Activated CD4-positive, alpha-beta T cell treated with anti-CD3 and anti-CD28 coated beads, Interleukin-2, amount 50 U/mL, for 4 hours (primary cell): ENCODE measurements at regions not wholly inside any gene's neighbourhood (a gene's known extent, or its start where the extent isn't known, plus 50 kb on each side); places are given as distances from the start of the nearest gene placed in this dataset.

Source experiments
- DNase-seq, 2 experiments: peaks; one replicate each; pipeline ENCODE4 v3.0.0-alpha.2; 2020

- no peak for DNase-seq
Measured at GRCh38 chr16:9256196-9256595, 164.8 kb downstream of the HAPSTR1 start.

GRCh38 chr16:9257843-9258242 lies 166.4 kb downstream of the HAPSTR1 start:
- DNase-seq, result no peak

DNA sequence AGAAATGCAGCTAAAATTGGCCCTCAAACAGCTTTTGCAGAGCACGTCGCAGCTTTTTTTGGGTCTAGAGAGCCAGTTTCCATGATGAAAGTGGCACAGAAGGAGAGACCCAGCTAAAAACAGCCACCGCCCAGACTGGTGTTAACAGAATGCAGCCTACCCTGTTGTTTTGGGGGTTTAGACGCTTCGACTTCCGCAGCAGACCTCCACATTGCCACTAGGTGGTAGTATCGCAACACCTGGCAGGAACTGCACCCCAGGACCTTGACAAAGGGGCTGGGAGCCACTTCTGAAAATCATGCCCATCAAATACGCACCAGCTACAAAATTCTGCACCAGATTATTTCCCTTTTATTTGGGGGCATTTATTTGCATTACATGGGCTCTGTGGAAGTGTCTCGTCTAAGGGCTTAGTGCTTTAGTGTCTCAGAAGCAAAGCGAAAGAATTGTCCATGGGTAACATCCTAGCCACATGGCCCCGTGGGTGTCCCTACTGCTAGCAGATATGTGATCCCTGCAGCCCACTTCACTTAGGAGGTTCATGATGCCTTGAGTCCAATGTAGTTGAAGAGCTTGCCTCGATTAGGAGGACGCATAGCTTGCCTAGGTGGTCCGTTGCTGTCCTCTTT lies 167.1 kb downstream of the HAPSTR1 start:
- no peak for DNase-seq

DNA sequence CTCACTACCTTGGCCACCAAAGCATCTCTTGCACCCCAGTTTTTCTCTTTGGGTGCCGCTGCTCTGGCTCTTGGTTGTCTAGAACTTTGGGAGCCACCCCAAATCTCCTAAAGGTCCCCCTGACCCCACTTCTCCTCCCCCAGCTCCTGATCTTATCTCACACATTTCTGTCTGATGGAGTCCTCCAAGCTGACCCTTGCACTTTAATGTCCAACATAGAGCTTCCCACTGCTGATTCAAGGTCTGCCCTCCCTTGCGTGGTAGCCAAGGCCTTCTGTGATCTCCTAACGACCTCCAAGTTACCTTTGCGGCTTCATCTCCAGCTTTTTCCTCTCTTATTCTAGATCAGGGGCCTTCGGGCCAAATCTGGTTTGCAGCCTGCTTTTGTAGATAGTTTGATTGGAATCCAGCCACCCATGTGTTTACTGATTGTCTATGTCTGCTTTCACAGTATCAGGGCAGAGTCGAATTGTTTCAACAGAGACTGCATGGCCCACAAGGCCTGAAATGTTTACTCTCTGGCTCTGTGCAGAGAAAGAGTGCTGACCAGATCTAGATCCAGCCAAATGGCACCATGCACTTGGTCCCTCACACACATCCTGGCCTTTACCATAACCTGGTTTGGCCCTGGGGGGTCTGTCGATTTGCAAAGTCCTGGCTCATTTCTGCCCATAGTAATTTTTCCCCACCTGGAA lies 168.6 kb downstream of the HAPSTR1 start:
- DNase-seq, result no peak

DNA sequence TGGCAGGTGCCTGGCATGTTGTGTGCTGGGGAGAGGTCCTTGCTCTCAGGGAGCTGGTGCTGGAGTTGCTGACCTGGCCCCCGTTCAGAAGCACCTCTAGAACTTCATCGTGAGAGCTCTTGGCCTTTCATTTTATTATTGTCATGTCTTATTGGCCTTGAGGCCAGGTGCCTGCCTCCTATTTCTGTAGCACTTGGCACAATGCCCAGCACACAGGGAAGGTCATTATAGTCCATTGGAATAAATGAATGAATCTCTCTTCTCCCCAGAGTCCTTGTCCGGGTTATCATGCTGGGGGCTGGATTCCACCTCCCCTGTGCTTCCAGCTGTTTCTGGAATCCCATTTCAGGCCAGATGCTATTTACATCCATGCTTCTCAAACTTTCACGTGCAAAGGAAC lies 169.2 kb downstream of the HAPSTR1 start:
- DNase-seq, result no peak

DNA sequence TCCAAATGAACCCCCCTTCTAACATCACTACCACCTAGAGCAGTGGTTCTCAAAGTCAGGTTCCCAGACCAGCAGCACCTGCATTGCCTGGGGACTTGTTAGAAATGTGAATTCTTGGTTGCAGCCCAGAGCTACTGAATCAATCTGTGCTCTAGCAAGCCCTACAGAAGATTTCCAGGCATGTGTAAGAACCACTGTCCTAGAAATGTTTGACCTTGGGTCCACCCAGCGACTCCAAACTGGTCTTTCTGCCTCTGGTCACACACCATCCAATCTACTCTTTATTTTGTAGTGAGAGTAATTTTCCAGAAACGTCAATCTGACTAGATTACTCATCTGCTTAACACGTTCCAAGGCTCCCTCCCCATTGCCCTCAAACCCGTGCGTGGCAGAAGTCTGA lies 169.9 kb downstream of the HAPSTR1 start:
- DNase-seq, result no peak

DNA sequence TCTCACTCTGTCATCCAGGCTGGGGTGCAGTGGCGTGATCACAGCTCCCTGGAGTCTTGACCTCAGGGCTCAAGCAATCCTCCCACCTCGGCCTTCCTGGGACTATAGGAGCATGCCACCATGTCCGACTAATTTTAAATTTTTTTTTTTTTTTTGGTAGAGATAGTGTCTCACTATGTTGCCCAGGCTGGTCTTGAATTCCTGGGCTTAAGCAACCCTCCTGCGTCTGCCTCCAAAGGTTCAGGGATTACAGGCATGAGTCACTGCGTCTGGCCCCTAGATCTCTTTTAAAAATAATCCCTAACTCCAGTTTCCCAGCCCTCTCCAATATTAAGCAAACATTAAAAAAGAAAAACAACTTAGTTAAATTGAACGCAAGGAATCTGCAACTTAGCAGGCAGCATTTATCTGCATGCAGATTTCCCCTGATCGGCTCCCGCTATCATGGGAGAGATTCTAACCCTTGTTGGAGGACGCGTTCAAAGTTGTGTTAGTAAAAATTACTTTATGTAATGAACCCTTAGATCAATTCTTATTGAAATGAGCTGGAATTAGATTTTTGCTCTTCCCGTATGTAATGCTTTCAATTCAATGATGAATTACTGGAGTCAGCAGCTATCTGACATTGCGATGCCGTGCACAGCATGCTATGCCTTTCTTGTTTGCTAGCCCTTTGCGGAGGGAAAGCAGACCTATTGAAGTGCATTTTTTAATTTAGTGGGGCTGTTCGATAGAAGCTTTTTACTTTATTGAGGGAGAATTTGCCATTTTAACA lies 171.7 kb downstream of the HAPSTR1 start:
- no peak for DNase-seq

- DNase-seq, result no peak
Measured at GRCh38 chr16:9264067-9264466, 172.6 kb downstream of the HAPSTR1 start.

- no peak for DNase-seq
Measured at GRCh38 chr16:9268446-9268845, 177.0 kb downstream of the HAPSTR1 start.

DNA sequence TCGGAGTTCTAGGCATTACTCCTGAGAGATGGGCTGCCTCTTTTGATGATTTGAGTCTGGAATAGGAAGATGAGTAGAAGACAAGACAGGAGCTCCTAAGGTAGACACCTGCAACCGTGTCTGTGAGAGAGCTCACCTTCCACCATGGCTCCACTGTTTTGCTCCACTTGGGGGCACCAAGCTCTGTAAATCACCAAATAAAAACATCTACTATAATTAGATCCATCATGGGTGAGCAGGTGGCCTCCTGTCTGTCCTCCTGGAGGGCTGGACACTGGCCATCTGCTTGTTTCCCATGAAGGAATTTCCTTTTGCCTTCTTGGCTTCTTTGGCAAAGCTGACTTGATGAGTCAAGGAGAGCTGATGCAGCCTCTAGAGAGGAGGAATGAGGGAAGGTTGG lies 179.0 kb downstream of the HAPSTR1 start:
- DNase-seq, result no peak

- no peak for DNase-seq
Measured at GRCh38 chr16:9270941-9271340, 179.5 kb downstream of the HAPSTR1 start.

DNA sequence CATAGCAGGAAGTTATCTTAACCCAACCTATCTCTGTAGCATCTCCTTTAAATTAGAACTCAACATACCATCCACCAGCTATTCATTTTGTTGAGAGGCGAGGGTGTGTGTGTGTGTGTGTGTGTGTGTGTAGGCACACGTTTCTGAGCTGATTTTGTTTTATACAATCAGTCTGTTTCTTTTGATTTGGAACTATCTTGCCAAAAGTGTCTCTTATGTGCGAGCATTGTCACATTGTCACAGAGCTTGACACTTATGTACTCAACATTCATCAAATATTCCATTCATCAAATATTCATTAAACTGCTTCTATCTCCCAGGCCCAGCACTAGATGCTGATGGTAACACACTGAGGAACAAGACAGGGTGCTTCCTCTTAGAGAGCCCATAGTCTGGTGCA lies 180.4 kb downstream of the HAPSTR1 start:
- no peak for DNase-seq

DNA sequence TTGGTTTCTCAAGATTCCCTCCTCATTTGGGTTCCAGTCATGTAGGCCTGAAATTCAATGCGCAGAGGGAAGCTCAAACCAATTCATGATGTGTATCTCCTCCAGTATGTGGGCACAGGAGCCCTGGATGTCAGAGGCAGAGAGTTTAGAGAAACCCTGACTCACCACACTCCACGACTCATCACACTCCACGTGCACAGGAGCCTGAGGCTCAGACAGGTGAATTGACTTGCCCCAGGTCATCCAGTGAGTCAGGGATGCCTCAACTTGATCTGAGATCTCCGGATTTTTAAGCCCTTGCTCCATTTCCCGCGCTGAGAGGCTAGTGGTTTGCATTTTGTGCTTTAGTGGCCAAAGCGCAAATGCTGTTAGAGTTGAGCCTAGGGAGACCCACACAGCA lies 183.9 kb downstream of the HAPSTR1 start:
- no peak for DNase-seq

DNA sequence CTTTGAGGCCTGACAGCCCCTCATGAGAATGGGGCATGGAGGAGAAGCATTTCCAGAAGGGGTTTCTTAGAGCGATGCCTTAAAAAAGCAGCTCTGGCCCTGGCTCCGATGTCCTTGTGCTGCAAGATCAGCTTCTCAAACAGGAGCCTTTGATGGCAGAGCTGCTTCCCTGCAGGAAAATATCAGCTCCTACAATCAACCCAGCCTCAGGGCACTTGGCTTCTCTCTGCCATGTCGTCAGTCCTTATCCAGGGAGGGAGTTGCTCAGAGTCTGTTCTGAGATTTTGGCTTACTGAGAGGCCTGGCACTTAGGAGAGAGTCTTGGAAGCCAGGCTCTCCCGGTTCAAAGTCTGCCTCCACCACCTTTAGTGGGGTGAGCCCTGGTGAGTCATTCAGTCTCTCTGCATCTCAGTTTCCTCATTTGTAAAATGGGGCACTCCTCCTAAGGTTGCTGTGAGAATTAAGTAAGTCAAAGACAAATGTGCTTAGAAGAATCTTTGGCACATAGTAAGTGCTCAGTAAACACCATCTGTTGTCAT lies 184.4 kb downstream of the HAPSTR1 start:
- no peak for DNase-seq

DNA sequence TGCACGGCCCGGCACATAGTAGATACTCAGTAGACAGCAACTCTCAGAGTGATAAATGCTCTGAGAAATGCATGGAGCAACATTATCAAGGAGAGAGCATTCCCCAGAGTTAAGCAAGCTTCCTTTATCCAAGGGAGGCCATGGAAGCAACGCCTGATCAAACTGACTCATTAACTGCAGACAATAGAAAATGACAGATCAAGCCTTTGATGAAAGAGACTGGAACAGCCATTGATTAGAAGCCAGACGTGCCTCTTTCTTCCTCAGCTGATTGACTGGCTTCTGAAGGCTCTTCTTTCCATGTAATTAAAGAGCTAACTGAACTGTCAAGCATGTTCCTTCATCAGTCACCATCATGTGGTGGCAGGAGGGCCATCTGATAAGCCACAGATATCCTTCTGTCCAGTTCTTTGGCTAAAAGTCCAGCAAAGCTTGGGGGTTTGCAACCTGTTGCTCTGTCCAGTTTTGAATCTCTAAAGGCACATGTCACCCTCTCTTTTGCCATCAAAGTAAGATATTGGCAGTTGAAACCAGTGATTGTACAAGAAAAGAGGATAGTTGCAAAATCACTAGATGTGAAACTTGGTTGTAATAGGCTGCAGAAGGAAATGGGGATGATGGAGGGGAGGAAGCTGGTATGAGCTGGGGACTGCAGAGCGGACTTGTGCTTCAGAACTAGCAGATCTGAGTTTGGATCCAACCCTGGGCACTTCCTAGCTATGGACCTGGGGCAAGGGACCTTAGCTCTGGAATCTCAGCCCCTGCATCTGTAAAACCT lies 188.0 kb downstream of the HAPSTR1 start:
- DNase-seq, result no peak

DNA sequence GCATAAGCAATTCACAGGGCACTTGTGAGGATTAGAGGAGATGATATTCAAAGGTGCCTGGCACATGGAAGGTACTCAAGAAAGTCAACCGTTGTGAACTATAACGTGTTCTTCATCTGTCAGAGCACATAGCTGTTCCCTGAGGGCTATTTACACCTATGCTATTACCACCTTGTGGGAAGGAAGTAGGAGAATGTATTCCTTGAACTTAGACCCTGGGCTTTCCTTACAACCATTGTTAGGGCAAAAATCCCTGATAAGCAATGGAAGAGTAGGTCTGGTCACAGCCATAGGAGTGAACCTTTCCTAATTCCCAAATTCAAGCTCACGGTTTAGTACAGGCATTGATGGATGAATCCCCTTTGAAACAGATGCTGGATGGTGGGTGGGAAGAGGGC lies 188.6 kb downstream of the HAPSTR1 start:
- DNase-seq, result no peak

DNA sequence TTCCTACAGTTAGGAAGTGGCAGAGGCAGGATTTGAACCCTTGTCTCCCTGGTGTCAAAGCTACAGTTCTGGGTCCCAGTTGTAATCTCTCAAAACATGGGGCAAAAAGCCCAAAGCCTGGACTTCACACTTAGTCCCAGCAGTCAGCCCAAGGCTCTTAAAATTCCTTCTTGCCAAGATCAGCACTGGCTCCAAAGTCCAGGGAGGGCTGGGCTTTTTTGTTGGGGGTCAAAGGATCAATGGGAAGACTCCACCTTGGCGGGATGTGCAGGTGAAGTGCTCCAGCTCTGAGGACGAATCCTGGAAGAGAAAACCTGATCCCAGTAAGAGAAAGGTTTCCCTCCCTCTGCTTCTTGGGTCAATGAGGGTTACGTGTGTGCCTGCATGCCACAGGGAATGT lies 195.5 kb downstream of the HAPSTR1 start:
- DNase-seq, result no peak

GRCh38 chr16:9296271-9296590 lies 204.8 kb downstream of the HAPSTR1 start:
- DNase-seq, result no peak

- DNase-seq, result no peak
Measured at GRCh38 chr16:9297437-9298113, 206.1 kb downstream of the HAPSTR1 start.

DNA sequence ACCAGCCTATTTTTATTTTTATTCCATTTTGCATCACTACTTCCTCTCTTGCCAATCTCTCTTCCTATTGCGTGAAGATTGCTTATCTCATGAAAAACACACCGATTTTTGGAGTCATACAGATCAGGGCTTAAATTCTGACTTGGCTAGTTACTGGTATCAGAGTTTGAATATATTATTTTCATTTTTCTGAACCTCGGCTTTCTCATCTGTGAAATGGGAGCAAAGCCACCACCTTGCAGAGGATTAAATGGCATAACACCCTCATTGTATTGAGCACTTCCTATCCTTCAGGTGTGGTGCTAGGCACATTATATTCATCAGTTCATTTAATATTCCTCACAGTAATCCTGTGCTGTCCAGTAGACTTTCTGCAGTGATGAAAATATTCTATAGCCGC lies 208.8 kb downstream of the HAPSTR1 start:
- DNase-seq, result no peak

- no peak for DNase-seq
Measured at GRCh38 chr16:9302072-9302471, 210.6 kb downstream of the HAPSTR1 start.

DNA sequence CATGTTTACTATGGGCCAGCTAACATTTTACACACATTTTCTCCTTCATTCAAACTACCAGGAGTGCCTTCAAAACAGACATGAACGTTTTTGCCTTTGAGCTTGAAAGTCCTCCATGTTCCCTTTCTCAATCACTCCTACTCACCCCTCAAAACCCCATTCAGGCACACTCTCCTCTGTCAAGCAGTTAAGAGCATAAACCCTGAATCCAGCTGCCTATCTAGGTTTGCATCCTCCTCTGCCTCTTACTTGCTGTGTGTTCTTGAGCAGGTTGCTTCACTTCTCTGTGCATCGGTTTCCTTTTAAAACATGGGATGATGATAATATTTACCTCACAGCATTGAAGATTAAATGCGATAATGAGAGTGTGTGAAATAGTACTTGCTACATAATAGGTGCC lies 215.3 kb downstream of the HAPSTR1 start:
- DNase-seq, result no peak

DNA sequence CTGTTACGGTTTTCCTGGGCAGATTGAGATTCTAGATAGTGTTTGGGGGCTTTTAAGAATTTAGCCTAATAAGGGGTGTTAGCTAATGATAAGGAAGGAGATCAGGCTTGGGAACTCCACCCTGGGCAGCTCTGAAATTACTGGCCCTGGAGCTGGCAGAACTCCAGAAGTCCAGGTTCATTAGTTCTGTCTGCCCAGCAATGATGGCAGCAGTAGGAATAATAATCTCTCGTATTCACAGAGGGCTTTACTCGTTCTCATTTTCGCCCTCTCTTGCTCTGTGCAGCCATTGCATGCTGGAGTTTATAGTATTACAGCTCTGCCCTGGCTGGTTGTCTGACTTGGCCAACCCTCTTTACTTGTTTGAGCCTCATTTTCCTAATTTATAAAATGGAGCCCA lies 216.0 kb downstream of the HAPSTR1 start:
- DNase-seq, result no peak
